PC-3 (cell line): ENCODE measurements at regions not wholly inside any gene's neighbourhood (a gene's known extent, or its start where the extent isn't known, plus 50 kb on each side); places are given as distances from the start of the nearest gene placed in this dataset.

Source experiments
- CTCF ChIP-seq: fragments of 300-600 bp; sonication (generic); conservative IDR thresholded peaks from 2 replicates; pipeline ENCODE4 v1.5.1; 2017; ENCODE audit warnings: antibody characterized with exemption, low read depth, mild to moderate bottlenecking, low read length
- EZH2 ChIP-seq: fragments of 300-600 bp; sonication (generic); IDR thresholded peaks from one replicate; pipeline ENCODE4 v1.6.1; 2017; ENCODE audit warnings: antibody characterized with exemption, mild to moderate bottlenecking, low read length; ENCODE audit not compliant: unreplicated experiment

DNA sequence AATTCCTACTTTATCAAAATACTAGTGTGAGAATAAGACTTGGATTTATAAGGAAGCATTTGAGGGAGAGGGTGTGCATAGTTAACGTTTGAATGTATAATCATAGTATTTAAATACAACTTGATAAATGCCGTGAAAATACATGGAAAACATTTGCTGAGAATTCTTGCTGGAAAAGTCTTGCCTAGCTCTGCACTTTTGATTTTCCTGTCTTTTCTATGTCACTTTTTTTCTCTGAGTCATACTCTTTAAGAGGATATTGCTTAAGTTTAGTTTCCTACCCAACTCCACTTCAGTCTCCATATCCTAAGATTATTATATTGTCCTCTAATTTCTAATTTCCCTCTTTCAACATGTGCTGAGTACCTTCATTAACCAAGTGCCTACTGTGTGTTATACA, 616.6 kb upstream of the SEMA6A start:
- TF ChIP-seq CTCF (no peak), EZH2 (no peak)
